ENCODE measurements at regions not wholly inside any gene's neighbourhood (a gene's known extent, or its start where the extent isn't known, plus 50 kb on each side); places are given as distances from the start of the nearest gene placed in this dataset.

GRCh38 chr7:55641273-55641691 is 69.0 kb upstream of the VOPP1 start:
- in situ Hi-C loops (cut with HindIII; ENCODE audit: low sequenced_read_pairs), result loop anchor here (5.0 to 10.0 kb wide), 3 partner anchors 91 to 341 kb away; no protein-coding TSS in a partner anchor

DNA sequence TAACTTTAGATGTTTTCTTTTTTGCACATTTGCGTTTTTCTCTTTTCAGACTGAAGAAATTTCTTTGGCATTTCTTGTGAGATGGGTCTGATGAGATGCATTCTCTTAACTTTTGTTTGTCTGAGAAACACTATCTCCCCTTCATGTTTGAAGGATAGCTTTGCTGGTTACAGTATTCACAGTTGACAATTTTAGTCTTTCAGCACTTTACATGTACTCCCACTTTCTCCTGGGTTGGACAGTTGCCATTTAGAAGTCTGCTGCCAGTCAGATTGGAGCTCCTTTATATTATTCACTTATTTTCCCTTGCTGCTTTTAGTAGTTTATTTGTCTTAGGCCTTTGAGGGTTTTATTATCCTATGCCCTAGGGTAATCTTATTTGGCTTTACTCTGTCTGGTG is 67.3 kb upstream of the VOPP1 start:
- in situ Hi-C loops (cut with HindIII; ENCODE audit: low sequenced_read_pairs), result loop anchor here (5.0 to 10.0 kb wide), 3 partner anchors 93 to 343 kb away; no protein-coding TSS in a partner anchor

GRCh38 chr7:55629051-55629677 is 56.9 kb upstream of the VOPP1 start:
- in situ Hi-C loops (cut with HindIII; ENCODE audit: low sequenced_read_pairs), result no loop called here

GRCh38 chr7:55624813-55625212 is 52.5 kb upstream of the VOPP1 start:
- in situ Hi-C loops (cut with HindIII; ENCODE audit: low sequenced_read_pairs), result no loop called here

- in situ Hi-C loops (cut with HindIII; ENCODE audit: low sequenced_read_pairs), result no loop called here
These were observed 51.3 kb upstream of the VOPP1 start for GRCh38 chr7:55623617-55624016.

DNA sequence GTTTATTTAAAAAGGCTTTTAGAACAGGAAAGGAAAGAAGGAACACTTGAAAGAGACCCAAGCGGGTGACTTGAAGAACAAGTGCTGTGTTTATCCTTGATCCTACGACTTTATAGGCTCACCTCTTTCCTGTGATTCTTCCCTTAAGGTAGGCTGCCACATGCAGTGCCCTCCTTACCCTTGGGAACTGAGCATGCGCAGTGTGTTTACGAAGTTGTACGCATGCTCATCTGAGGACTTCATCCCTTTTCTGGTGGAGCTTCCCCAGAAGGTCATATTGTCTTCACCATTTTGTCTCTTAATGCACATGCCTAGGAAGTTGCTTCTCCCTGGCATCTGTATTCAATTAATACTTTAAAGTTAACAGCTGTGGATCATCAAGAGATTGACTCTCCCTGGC is 49.9 kb upstream of the VOPP1 start:
- in situ Hi-C loops (cut with HindIII; ENCODE audit: low sequenced_read_pairs), result no loop called here
